Body of pancreas (tissue), 4 donors: ENCODE measurements at regions not wholly inside any gene's neighbourhood (a gene's known extent, or its start where the extent isn't known, plus 50 kb on each side); places are given as distances from the start of the nearest gene placed in this dataset.

Source experiments
- CTCF ChIP-seq, 7 experiments: fragments of 450-650 bp in 4 of 7; fragments of 200-600 bp in 3 of 7; sonication (generic) in 3 of 7; IDR thresholded peaks; one replicate each; pipeline ENCODE4 v1.5.1; 2016 to 2019; ENCODE audit warnings: antibody characterized with exemption in 7 of 7
- POLR2A ChIP-seq, 3 donors: fragments of 450-650 bp; IDR thresholded peaks; one replicate each; pipeline ENCODE4 v1.6.1; 2016; ENCODE audit warnings: antibody characterized with exemption in 3 of 3, mild to moderate bottlenecking in 2 of 3

- TF ChIP-seq CTCF (IDR thresholded peaks at IDR 0.05) = no peak
- no peak for TF ChIP-seq POLR2A (IDR thresholded peaks at IDR 0.05)
These were observed 304.4 kb upstream of the LYPLAL1 start for GRCh38 chr1:218869276-218869675.
